ENCODE measurements at regions not wholly inside any gene's neighbourhood (a gene's known extent, or its start where the extent isn't known, plus 50 kb on each side); places are given as distances from the start of the nearest gene placed in this dataset.

DNA sequence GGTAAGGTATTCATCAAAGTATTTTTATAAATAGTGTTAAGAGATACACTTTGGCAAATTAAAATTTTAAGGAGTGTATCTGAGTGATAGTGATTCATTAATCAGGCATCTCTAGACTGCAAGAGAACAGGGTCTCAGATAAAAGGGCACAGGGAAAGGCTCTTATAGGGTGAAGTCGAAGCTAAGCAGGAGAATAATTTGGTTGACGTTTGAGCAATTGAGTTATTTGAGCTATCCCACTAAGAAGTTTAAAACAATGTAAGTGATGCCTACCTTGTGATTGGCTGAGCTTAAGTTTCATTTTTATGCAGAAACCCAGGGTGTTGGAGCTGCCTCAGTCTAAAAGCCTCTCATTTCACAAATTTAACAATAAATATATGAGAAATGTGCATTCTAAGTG is 125.3 kb downstream of the SLC6A15 start:
- ATAC-seq, result no peak
- TF ChIP-seq, protein P1, sequence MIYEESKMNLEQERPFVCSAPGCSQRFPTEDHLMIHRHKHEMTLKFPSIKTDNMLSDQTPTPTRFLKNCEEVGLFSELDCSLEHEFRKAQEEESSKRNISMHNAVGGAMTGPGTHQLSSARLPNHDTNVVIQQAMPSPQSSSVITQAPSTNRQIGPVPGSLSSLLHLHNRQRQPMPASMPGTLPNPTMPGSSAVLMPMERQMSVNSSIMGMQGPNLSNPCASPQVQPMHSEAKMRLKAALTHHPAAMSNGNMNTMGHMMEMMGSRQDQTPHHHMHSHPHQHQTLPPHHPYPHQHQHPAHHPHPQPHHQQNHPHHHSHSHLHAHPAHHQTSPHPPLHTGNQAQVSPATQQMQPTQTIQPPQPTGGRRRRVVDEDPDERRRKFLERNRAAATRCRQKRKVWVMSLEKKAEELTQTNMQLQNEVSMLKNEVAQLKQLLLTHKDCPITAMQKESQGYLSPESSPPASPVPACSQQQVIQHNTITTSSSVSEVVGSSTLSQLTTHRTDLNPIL (CRISPR knock-in tag; IDR thresholded peaks at IDR 0.05; ENCODE audit: low read depth), result no peak
- TF ChIP-seq GLIS3 (CRISPR knock-in tag; IDR thresholded peaks at IDR 0.05) (no peak), ISL1 (CRISPR knock-in tag; IDR thresholded peaks at IDR 0.05) (no peak), RARB (CRISPR knock-in tag; IDR thresholded peaks at IDR 0.05) (no peak), ARNTL (CRISPR knock-in tag; IDR thresholded peaks at IDR 0.05; ENCODE audit: borderline replicate concordance, low read depth) (no peak), OSR1 (CRISPR knock-in tag; IDR thresholded peaks at IDR 0.05) (no peak), ESRRG (CRISPR knock-in tag; IDR thresholded peaks at IDR 0.05) (no peak), ZFP30 (CRISPR knock-in tag; IDR thresholded peaks at IDR 0.05) (no peak), SNAI2 (CRISPR knock-in tag; IDR thresholded peaks at IDR 0.05) (no peak), ZNF70 (CRISPR knock-in tag; IDR thresholded peaks at IDR 0.05) (no peak), ZFP3 (CRISPR knock-in tag; IDR thresholded peaks at IDR 0.05) (no peak)
- TF ChIP-seq, protein P2, sequence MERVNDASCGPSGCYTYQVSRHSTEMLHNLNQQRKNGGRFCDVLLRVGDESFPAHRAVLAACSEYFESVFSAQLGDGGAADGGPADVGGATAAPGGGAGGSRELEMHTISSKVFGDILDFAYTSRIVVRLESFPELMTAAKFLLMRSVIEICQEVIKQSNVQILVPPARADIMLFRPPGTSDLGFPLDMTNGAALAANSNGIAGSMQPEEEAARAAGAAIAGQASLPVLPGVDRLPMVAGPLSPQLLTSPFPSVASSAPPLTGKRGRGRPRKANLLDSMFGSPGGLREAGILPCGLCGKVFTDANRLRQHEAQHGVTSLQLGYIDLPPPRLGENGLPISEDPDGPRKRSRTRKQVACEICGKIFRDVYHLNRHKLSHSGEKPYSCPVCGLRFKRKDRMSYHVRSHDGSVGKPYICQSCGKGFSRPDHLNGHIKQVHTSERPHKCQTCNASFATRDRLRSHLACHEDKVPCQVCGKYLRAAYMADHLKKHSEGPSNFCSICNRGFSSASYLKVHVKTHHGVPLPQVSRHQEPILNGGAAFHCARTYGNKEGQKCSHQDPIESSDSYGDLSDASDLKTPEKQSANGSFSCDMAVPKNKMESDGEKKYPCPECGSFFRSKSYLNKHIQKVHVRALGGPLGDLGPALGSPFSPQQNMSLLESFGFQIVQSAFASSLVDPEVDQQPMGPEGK (CRISPR knock-in tag; IDR thresholded peaks at IDR 0.05; ENCODE audit: borderline replicate concordance), result no peak
- TF ChIP-seq, protein P3, sequence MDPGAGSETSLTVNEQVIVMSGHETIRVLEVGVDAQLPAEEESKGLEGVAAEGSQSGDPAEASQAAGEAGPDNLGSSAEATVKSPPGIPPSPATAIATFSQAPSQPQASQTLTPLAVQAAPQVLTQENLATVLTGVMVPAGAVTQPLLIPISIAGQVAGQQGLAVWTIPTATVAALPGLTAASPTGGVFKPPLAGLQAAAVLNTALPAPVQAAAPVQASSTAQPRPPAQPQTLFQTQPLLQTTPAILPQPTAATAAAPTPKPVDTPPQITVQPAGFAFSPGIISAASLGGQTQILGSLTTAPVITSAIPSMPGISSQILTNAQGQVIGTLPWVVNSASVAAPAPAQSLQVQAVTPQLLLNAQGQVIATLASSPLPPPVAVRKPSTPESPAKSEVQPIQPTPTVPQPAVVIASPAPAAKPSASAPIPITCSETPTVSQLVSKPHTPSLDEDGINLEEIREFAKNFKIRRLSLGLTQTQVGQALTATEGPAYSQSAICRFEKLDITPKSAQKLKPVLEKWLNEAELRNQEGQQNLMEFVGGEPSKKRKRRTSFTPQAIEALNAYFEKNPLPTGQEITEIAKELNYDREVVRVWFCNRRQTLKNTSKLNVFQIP (CRISPR knock-in tag; IDR thresholded peaks at IDR 0.05; ENCODE audit: borderline replicate concordance, low read depth), result no peak
- TF ChIP-seq, protein P4, sequence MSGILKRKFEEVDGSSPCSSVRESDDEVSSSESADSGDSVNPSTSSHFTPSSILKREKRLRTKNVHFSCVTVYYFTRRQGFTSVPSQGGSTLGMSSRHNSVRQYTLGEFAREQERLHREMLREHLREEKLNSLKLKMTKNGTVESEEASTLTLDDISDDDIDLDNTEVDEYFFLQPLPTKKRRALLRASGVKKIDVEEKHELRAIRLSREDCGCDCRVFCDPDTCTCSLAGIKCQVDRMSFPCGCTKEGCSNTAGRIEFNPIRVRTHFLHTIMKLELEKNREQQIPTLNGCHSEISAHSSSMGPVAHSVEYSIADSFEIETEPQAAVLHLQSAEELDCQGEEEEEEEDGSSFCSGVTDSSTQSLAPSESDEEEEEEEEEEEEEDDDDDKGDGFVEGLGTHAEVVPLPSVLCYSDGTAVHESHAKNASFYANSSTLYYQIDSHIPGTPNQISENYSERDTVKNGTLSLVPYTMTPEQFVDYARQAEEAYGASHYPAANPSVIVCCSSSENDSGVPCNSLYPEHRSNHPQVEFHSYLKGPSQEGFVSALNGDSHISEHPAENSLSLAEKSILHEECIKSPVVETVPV (CRISPR knock-in tag; IDR thresholded peaks at IDR 0.05), result no peak

DNA sequence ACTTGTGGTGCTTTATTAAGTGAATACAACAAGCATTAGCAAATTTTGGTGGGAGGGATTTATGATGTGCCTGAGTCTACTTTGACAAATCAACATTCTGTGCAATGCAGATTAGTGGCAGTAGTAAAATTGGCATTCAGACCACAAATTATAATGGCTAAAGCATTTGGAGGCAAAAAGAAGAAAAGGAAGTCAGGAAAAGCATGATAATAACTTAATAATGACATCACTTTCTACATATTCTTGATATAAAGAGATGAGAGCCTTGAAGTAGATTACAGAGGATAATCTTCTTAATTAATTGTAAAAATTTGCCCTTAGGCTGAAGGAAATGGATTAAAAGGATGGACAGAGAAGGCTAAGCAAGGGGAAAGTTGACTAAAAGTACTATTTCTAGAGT is 126.0 kb downstream of the SLC6A15 start:
- ATAC-seq, result no peak
- TF ChIP-seq, protein P5, sequence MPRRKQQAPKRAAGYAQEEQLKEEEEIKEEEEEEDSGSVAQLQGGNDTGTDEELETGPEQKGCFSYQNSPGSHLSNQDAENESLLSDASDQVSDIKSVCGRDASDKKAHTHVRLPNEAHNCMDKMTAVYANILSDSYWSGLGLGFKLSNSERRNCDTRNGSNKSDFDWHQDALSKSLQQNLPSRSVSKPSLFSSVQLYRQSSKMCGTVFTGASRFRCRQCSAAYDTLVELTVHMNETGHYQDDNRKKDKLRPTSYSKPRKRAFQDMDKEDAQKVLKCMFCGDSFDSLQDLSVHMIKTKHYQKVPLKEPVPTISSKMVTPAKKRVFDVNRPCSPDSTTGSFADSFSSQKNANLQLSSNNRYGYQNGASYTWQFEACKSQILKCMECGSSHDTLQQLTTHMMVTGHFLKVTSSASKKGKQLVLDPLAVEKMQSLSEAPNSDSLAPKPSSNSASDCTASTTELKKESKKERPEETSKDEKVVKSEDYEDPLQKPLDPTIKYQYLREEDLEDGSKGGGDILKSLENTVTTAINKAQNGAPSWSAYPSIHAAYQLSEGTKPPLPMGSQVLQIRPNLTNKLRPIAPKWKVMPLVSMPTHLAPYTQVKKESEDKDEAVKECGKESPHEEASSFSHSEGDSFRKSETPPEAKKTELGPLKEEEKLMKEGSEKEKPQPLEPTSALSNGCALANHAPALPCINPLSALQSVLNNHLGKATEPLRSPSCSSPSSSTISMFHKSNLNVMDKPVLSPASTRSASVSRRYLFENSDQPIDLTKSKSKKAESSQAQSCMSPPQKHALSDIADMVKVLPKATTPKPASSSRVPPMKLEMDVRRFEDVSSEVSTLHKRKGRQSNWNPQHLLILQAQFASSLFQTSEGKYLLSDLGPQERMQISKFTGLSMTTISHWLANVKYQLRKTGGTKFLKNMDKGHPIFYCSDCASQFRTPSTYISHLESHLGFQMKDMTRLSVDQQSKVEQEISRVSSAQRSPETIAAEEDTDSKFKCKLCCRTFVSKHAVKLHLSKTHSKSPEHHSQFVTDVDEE (CRISPR knock-in tag; IDR thresholded peaks at IDR 0.05), result no peak
- TF ChIP-seq ISL1 (CRISPR knock-in tag; IDR thresholded peaks at IDR 0.05) (peak; percentile 31), OSR1 (CRISPR knock-in tag; IDR thresholded peaks at IDR 0.05) (no peak), ZC3H10 (CRISPR knock-in tag; IDR thresholded peaks at IDR 0.05) (no peak)

DNA sequence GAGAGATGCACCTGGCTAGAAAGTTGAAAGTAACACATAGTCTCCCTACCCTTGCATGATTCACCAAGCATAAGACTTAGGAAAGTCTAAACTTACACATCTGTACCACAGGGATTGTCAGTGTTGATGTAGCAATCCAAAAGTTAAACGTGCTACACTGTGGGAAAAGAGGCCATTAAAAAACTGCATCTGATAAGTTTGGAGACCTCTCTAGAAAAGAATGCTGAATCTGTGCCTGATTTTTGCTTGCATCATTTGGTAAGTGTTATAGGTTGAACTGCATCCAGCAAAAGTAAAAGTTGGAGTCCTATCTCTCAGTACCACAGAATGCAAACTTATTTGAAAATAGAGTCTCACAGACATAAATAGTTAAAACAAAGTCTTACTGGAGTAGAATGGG is 126.6 kb downstream of the SLC6A15 start:
- ATAC-seq, result no peak
- TF ChIP-seq ZFP3 (CRISPR knock-in tag; IDR thresholded peaks at IDR 0.05) (no peak), PPARA (CRISPR knock-in tag; IDR thresholded peaks at IDR 0.05; ENCODE audit: borderline replicate concordance) (no peak)

DNA sequence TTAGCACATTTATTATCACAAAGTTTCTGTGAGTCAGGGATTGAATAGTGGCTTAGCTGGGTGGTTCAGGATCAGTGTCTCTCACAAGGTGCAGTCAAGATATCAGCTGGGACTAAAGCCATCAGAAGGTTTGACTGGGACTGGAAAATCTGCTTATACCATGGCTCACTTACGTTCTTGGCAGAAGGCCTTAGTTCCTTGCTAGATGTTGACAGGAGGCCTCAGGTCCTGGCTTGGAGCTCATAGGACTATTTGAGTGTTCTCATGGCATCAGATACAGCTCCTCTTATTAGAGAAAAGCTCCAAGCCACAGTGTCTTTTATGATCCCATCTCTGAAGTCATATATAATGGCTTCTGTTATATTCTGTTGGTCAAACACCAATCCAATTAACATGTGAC is 127.3 kb downstream of the SLC6A15 start:
- ATAC-seq, result no peak
- TF ChIP-seq ZFP30 (CRISPR knock-in tag; IDR thresholded peaks at IDR 0.05) (no peak), ISL1 (CRISPR knock-in tag; IDR thresholded peaks at IDR 0.05) (no peak)
- TF ChIP-seq, protein P2 (CRISPR knock-in tag; IDR thresholded peaks at IDR 0.05; ENCODE audit: borderline replicate concordance), result no peak
- TF ChIP-seq, protein P1 (CRISPR knock-in tag; IDR thresholded peaks at IDR 0.05; ENCODE audit: low read depth), result no peak

Measured in SK-N-SH treated with all-trans-retinoic acid at 6 μM for 48 hours (cell line).